Activated CD8-positive, alpha-beta T cell treated with anti-CD3 and anti-CD28 coated beads for 36 hours (primary cell): ENCODE measurements at regions not wholly inside any gene's neighbourhood (a gene's known extent, or its start where the extent isn't known, plus 50 kb on each side); places are given as distances from the start of the nearest gene placed in this dataset.

Experiments
- ATAC-seq: fragments of 200-7000 bp; cut with Tn5 transposase; one replicate; pipeline ENCODE4 v1.10.0; 2021; ENCODE audit warnings: mild to moderate bottlenecking, moderate library complexity
- CTCF ChIA-PET: fragments of 350-600 bp; sonication (Branson Sonifier 250); formaldehyde crosslinking; loops from one replicate; lab custom pipeline; 2021; ENCODE audit warnings: antibody characterized with exemption; lab: Charles Lee
- POLR2A ChIA-PET: fragments of 350-600 bp; sonication (Branson Sonifier 250); formaldehyde crosslinking; loops from one replicate; lab custom pipeline; 2021; ENCODE audit warnings: antibody characterized with exemption; lab: Charles Lee
- DNase-seq: peaks from one replicate; pipeline ENCODE4 v3.0.0-alpha.2; 2020
- H3K27ac Mint-ChIP-seq: one replicate; pipeline ENCODE4 v1.8.0; 2021; ENCODE audit warnings: mild to moderate bottlenecking, mixed read lengths
- H3K27me3 Mint-ChIP-seq: one replicate; pipeline ENCODE4 v1.8.0; 2021; ENCODE audit warnings: mixed read lengths
- H3K36me3 Mint-ChIP-seq: one replicate; pipeline ENCODE4 v1.8.0; 2021; ENCODE audit warnings: low read depth, mixed read lengths
- H3K4me1 Mint-ChIP-seq: one replicate; pipeline ENCODE4 v1.8.0; 2021; ENCODE audit warnings: low read depth, mixed read lengths
- H3K4me3 Mint-ChIP-seq: one replicate; pipeline ENCODE4 v1.8.0; 2021; ENCODE audit warnings: mild to moderate bottlenecking, moderate library complexity, mixed read lengths
- H3K9me3 Mint-ChIP-seq: one replicate; pipeline ENCODE4 v1.8.0; 2021; ENCODE audit warnings: mixed read lengths
- intact Hi-C: fragments of 100-400 bp; cut with micrococcal nuclease; formaldehyde crosslinking; loops from one replicate; pipeline ENCODE4 v1.10.0; 2022
- TF ChIP-seq, protein P1 (sequence below): fragments of 200-600 bp; IDR thresholded peaks from one replicate; pipeline ENCODE4 v1.8.0; 2022; ENCODE audit warnings: antibody characterized with exemption, mild to moderate bottlenecking

DNA sequence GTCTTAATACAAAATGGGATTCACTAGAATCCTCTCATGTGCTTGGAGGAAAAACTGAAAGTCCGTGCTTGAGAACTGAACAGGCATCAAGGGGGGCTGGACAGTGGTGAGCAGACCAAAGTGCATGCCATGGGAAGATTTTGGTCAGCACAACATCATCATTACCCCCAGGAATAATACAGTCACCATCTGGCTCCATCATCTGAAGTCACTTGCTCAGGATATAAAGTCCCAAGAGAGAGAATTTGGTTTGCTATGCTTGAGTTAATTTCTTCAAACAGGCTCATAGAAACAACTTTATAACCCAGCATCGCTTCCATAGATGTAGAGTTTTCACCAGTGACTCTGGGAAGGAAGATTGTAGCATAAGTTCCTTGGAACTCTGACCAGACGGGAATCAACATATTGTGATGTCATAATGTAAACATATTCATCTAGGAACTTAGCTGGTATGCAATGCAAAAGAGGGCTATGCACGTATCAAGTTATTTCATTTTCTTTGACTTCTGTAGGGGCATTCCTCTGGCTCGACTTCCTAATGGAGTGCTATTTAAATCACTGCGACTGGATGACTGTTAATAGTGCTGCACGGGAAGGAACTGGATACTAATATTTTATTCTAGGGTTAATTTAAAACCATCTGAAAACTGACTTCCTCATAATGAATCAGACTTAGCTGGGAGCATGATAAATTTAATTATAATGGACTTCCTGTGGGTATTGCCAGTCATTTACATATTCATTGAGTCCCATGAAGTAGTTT lies 145.2 kb downstream of the MTRR start:
- TF ChIP-seq, protein P1, sequence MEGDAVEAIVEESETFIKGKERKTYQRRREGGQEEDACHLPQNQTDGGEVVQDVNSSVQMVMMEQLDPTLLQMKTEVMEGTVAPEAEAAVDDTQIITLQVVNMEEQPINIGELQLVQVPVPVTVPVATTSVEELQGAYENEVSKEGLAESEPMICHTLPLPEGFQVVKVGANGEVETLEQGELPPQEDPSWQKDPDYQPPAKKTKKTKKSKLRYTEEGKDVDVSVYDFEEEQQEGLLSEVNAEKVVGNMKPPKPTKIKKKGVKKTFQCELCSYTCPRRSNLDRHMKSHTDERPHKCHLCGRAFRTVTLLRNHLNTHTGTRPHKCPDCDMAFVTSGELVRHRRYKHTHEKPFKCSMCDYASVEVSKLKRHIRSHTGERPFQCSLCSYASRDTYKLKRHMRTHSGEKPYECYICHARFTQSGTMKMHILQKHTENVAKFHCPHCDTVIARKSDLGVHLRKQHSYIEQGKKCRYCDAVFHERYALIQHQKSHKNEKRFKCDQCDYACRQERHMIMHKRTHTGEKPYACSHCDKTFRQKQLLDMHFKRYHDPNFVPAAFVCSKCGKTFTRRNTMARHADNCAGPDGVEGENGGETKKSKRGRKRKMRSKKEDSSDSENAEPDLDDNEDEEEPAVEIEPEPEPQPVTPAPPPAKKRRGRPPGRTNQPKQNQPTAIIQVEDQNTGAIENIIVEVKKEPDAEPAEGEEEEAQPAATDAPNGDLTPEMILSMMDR: no peak
- ChIA-PET POLR2A (no interaction called here), CTCF (no interaction called here)
- Mint-ChIP-seq H3K4me3 (no peak overlapping the region), H3K27ac (no peak overlapping the region), H3K4me1 (no peaks in the 10 kb centered on the region), H3K27me3 (no peaks in the 10 kb centered on the region), H3K9me3 (no peaks in the 10 kb centered on the region), H3K36me3 (no peaks in the 10 kb centered on the region)
- no peak for DNase-seq
- intact Hi-C loops: no loop called here
- no peak for ATAC-seq

DNA sequence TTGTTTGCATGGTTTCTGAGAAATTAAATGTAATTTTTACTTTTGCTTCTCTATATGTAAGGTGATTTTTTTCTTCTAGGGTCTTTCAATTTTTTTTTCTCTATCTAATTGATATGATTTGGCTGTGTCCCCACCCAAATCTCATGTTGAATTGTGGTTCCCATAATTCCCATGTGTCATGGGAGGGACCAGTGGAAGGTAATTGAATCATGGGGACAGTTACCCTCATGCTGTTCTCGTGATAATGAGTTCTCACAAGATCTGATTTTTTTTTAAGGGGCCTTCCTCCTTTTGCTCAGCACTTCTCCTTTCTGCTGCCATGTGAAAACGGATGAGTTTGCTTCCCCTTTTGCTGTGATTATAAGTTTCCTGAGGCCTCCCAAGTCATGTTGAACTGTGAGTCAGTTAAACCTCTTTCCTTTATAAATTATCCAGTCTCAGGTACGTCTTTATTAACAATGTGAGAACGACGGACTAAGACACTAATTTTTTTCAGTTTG lies 150.8 kb downstream of the MTRR start:
- Mint-ChIP-seq H3K4me3 (no peak overlapping the region), H3K27ac (no peak overlapping the region), H3K4me1 (no peaks in the 10 kb centered on the region), H3K9me3 (no peaks in the 10 kb centered on the region), H3K36me3 (no peaks in the 10 kb centered on the region), H3K27me3 (no peaks in the 10 kb centered on the region)
- POLR2A ChIA-PET: interaction anchor here (1.1 kb wide), 1 partner anchor 43 kb away, joined by 3 read pairs; no protein-coding TSS in a partner anchor
- intact Hi-C loops: no loop called here
- TF ChIP-seq, protein P1: no peak
- CTCF ChIA-PET: no interaction called here
- ATAC-seq (no peak), DNase-seq (no peak)

DNA sequence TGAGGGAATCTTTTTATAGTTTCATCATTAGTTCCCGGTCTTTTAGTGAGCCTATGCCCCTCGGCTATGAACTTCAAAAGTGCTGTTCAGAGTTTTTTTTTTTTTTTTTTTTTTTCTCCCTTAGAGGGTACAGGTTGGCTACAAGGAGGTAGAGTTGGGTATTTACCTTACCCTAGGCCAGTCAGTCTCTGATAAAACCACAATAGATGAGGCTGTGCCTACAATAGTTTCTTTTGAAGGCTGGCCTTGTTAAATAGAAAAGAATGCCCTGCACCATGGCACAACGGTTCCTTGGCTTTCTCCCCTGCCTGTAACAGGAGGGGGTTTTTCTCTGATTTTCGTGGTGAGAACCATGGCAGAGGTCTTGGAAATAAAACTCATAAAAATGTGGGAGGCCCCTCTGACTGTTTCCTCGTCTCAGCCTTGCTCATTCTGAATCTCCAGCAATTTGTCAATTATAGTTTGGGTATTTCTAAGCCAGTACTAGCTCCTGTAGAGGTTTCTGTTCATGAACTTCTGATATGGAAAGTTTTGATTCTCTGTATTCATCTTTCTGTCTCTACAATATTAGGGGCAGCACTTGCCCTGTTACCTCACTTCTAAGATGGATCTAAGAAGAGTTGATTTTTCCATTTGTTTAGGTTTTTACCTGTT lies 152.0 kb downstream of the MTRR start:
- DNase-seq: no peak
- no peak for ATAC-seq
- Mint-ChIP-seq H3K27ac (no peak overlapping the region), H3K4me1 (no peaks in the 10 kb centered on the region), H3K27me3 (no peaks in the 10 kb centered on the region), H3K9me3 (no peaks in the 10 kb centered on the region), H3K4me3 (no peak overlapping the region), H3K36me3 (no peaks in the 10 kb centered on the region)
- POLR2A ChIA-PET: no interaction called here
- TF ChIP-seq, protein P1: no peak
- intact Hi-C loops: no loop called here
- CTCF ChIA-PET: no interaction called here

DNA sequence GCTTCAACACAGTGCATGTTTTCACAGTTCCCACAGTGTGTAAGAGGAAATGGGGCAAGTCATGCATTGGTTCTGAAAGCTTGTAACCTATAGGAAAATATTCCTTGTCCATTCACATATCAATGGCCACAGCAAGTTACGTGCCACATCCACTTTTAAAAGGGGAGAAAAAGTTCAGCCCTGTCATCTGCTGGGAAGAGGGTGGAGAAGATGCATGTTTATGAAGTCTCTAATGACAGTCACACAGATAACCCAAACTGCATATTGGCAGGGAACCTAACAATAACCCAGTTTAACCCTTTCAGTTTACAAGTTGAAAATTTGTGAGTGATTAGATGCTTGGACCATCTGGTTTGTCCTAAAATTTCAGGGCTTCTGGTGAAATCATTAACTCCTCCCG lies 159.3 kb downstream of the MTRR start:
- TF ChIP-seq, protein P1: no peak
- Mint-ChIP-seq H3K27me3 (no peaks in the 10 kb centered on the region), H3K4me1 (no peaks in the 10 kb centered on the region), H3K9me3 (no peaks in the 10 kb centered on the region), H3K4me3 (no peak overlapping the region), H3K27ac (no peak overlapping the region), H3K36me3 (no peaks in the 10 kb centered on the region)
- intact Hi-C loops: no loop called here
- ATAC-seq: no peak
- DNase-seq: no peak
- POLR2A ChIA-PET: no interaction called here
- CTCF ChIA-PET: no interaction called here

DNA sequence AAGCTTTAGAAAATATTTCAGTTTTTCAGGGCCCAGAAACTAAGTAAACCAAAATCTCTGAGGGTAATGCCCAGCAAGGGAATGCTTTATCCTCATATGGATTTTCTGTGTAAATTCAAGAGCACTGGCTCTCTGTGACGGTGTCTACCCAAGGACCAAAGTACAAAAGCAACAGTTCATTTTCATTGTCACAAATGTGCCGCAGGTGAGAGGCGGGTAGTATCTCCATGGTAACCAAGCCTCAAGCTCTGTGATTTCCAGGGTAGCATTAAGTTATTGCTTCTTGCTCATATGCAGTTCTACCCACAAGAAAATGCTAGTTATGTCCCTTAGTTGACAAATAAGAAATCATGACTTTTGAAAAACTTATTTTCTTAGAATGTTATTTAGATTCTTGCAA lies 164.3 kb downstream of the MTRR start:
- intact Hi-C loops: no loop called here
- ChIA-PET POLR2A (no interaction called here), CTCF (no interaction called here)
- DNase-seq (no peak), ATAC-seq (no peak)
- H3K27me3 Mint-ChIP-seq: no peaks in the 10 kb centered on the region
- TF ChIP-seq, protein P1: no peak
- H3K9me3 Mint-ChIP-seq: no peaks in the 10 kb centered on the region
- H3K36me3 Mint-ChIP-seq: no peaks in the 10 kb centered on the region
- no peak overlapping the region for H3K4me3 Mint-ChIP-seq
- no peaks in the 10 kb centered on the region for H3K4me1 Mint-ChIP-seq
- H3K27ac Mint-ChIP-seq: no peak overlapping the region
